Mesothelial cell of epicardium (in vitro differentiated cells): ENCODE measurements at regions not wholly inside any gene's neighbourhood (a gene's known extent, or its start where the extent isn't known, plus 50 kb on each side); places are given as distances from the start of the nearest gene placed in this dataset.

Experiments used
- DNase-seq, 2 experiments: peaks; one replicate each; pipeline ENCODE4 v3.0.0; 2021; ENCODE audit warnings: low spot score in 2 of 2; ENCODE audit not compliant: unreplicated experiment in 2 of 2
- H3K27ac Mint-ChIP-seq: 2 replicates; pipeline ENCODE4 v1.8.0; 2021; ENCODE audit warnings: mixed read lengths
- H3K27me3 Mint-ChIP-seq: 2 replicates; pipeline ENCODE4 v1.8.0; 2021; ENCODE audit warnings: low read depth, mixed read lengths
- H3K36me3 Mint-ChIP-seq: 2 replicates; pipeline ENCODE4 v1.8.0; 2021; ENCODE audit warnings: mixed read lengths
- H3K4me1 Mint-ChIP-seq: 2 replicates; pipeline ENCODE4 v1.8.0; 2021; ENCODE audit warnings: mixed read lengths
- H3K4me3 Mint-ChIP-seq: 2 replicates; pipeline ENCODE4 v1.8.0; 2021; ENCODE audit warnings: mild to moderate bottlenecking, moderate library complexity, mixed read lengths
- H3K9me3 Mint-ChIP-seq: 2 replicates; pipeline ENCODE4 v1.8.0; 2021; ENCODE audit warnings: mixed read lengths
- CTCF ChIP-seq: fragments of 200-600 bp; sonication (generic); IDR thresholded peaks from one replicate; pipeline ENCODE4 v1.5.0; 2021; ENCODE audit warnings: antibody characterized with exemption; ENCODE audit not compliant: unreplicated experiment

GRCh38 chr2:119082821-119083400 is 75.6 kb downstream of the C1QL2 start:
- H3K9me3 Mint-ChIP-seq: peaks cover 6% of the 10 kb centered on the region
- DNase-seq: no peak
- no peaks in the 10 kb centered on the region for H3K36me3 Mint-ChIP-seq
- TF ChIP-seq CTCF: no peak
- no peak overlapping the region for H3K27ac Mint-ChIP-seq
- peaks cover 18% of the 10 kb centered on the region for H3K4me1 Mint-ChIP-seq
- peaks cover 14% of the 10 kb centered on the region for H3K27me3 Mint-ChIP-seq
- H3K4me3 Mint-ChIP-seq: no peak overlapping the region

- no peaks in the 10 kb centered on the region for H3K4me1 Mint-ChIP-seq
- H3K9me3 Mint-ChIP-seq: peaks cover 6% of the 10 kb centered on the region
- H3K27me3 Mint-ChIP-seq: peaks cover 39% of the 10 kb centered on the region
- no peak overlapping the region for H3K4me3 Mint-ChIP-seq
- no peak for DNase-seq
- no peaks in the 10 kb centered on the region for H3K36me3 Mint-ChIP-seq
- H3K27ac Mint-ChIP-seq: no peak overlapping the region
- no peak for TF ChIP-seq CTCF
These were observed 79.8 kb downstream of the C1QL2 start for GRCh38 chr2:119078796-119079195.

GRCh38 chr2:119076713-119077112 is 81.8 kb downstream of the C1QL2 start:
- TF ChIP-seq CTCF: no peak
- H3K4me1 Mint-ChIP-seq: no peaks in the 10 kb centered on the region
- no peaks in the 10 kb centered on the region for H3K36me3 Mint-ChIP-seq
- H3K27ac Mint-ChIP-seq: no peak overlapping the region
- H3K27me3 Mint-ChIP-seq: peaks cover 39% of the 10 kb centered on the region
- H3K4me3 Mint-ChIP-seq: no peak overlapping the region
- peaks cover 6% of the 10 kb centered on the region for H3K9me3 Mint-ChIP-seq
- no peak for DNase-seq

- Mint-ChIP-seq H3K9me3 (no peaks in the 10 kb centered on the region), H3K36me3 (no peaks in the 10 kb centered on the region), H3K4me1 (no peaks in the 10 kb centered on the region), H3K27ac (no peak overlapping the region), H3K27me3 (peaks cover 28% of the 10 kb centered on the region), H3K4me3 (no peak overlapping the region)
- no peak for TF ChIP-seq CTCF
- no peak for DNase-seq
These were observed 85.3 kb downstream of the C1QL2 start for GRCh38 chr2:119073213-119073612.

GRCh38 chr2:119071476-119071875 is 87.1 kb downstream of the C1QL2 start:
- H3K4me3 Mint-ChIP-seq: no peak overlapping the region
- no peaks in the 10 kb centered on the region for H3K9me3 Mint-ChIP-seq
- no peaks in the 10 kb centered on the region for H3K4me1 Mint-ChIP-seq
- peaks cover 19% of the 10 kb centered on the region for H3K27me3 Mint-ChIP-seq
- no peak overlapping the region for H3K27ac Mint-ChIP-seq
- DNase-seq: no peak
- no peaks in the 10 kb centered on the region for H3K36me3 Mint-ChIP-seq
- no peak for TF ChIP-seq CTCF

GRCh38 chr2:119069781-119070180 is 88.8 kb downstream of the C1QL2 start:
- H3K27ac Mint-ChIP-seq: no peak overlapping the region
- TF ChIP-seq CTCF: no peak
- H3K4me1 Mint-ChIP-seq: no peaks in the 10 kb centered on the region
- H3K27me3 Mint-ChIP-seq: peaks cover 9% of the 10 kb centered on the region
- H3K9me3 Mint-ChIP-seq: no peaks in the 10 kb centered on the region
- H3K36me3 Mint-ChIP-seq: no peaks in the 10 kb centered on the region
- no peak overlapping the region for H3K4me3 Mint-ChIP-seq
- DNase-seq: no peak
